HAP-1 (cell line): ENCODE measurements at regions not wholly inside any gene's neighbourhood (a gene's known extent, or its start where the extent isn't known, plus 50 kb on each side); places are given as distances from the start of the nearest gene placed in this dataset.
"Not testable (repeated sequence)": the region's sequence is repeated elsewhere in the genome, so short reads cannot be mapped to it uniquely, and the experiment has no call there.

Experiments
- DNase-seq, 2 experiments: peaks; one replicate each; pipeline ENCODE4 v3.0.0-alpha.2; 2016 to 2020; ENCODE audit warnings: low spot score in 2 of 2
- H3K27me3 ChIP-seq: fragments of 250-450 bp; sonication (Bioruptor Pico); 2 replicates; pipeline ENCODE4 v1.5.1; 2020; ENCODE audit warnings: low read depth, mild to moderate bottlenecking, moderate library complexity
- H3K36me3 ChIP-seq: fragments of 250-450 bp; sonication (Bioruptor Pico); replicated peaks from 2 replicates; pipeline ENCODE4 v1.5.1; 2020; ENCODE audit warnings: mild to moderate bottlenecking
- H3K4me1 ChIP-seq: fragments of 250-450 bp; sonication (Bioruptor Pico); 2 replicates; pipeline ENCODE4 v1.5.1; 2020; ENCODE audit warnings: mild to moderate bottlenecking
- H3K4me3 ChIP-seq: fragments of 250-450 bp; sonication (Bioruptor Pico); 2 replicates; pipeline ENCODE4 v1.5.1; 2020; ENCODE audit warnings: mild to moderate bottlenecking, moderate library complexity
- H3K9me3 ChIP-seq: fragments of 250-450 bp; sonication (Bioruptor Pico); 2 replicates; pipeline ENCODE4 v1.5.1; 2020; ENCODE audit warnings: mild to moderate bottlenecking, moderate library complexity
- in situ Hi-C: fragments of 300-500 bp; cut with MboI; formaldehyde crosslinking; loops from 3 replicates; pipeline ENCODE4 v1.14.3; 2020; ENCODE audit warnings: low sequenced_read_pairs, inconsistent platforms, mixed read lengths

DNA sequence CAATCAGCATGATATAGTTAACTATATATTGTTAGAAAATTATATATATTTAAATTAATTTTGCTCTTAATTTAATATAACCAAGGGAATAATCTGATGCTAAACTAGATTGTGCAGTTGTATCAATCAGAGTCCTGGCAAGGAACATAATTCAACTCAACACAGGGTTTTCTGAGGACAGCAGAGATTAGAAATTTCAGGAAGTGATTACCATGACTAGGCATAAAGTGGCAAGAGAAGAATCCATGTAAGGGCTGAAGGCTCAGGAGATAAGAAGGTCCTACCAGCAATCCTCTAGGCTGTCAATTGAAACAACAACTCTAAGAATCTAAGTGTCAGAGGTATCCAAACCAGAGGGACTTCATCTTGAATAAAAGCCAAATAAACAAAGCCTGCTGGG lies 807.8 kb downstream of the DSC3 start:
- in situ Hi-C loops: no loop called here
- Histone ChIP-seq H3K27me3 (0 out of 2 replicates have a peak, but pooled peaks cover 3% of the 10 kb centered on the region), H3K4me1 (no peaks in the 10 kb centered on the region), H3K9me3 (no peaks in the 10 kb centered on the region), H3K4me3 (no peak overlapping the region), H3K36me3 (no peaks in the 10 kb centered on the region)
- DNase-seq: no peak

- in situ Hi-C loops: no loop called here
- H3K9me3 ChIP-seq: no peaks in the 10 kb centered on the region
- no peaks in the 10 kb centered on the region for H3K36me3 ChIP-seq
- H3K4me3 ChIP-seq: no peak overlapping the region
- no peak for DNase-seq
- H3K4me1 ChIP-seq: no peaks in the 10 kb centered on the region
- H3K27me3 ChIP-seq: no peaks in the 10 kb centered on the region
Measured at GRCh38 chr18:30211112-30211511, 831.4 kb downstream of the DSC3 start.

- DNase-seq: no peak
- H3K27me3 ChIP-seq: no peaks in the 10 kb centered on the region
- H3K4me3 ChIP-seq: no peak overlapping the region
- no peaks in the 10 kb centered on the region for H3K36me3 ChIP-seq
- H3K9me3 ChIP-seq: no peaks in the 10 kb centered on the region
- in situ Hi-C loops: no loop called here
- no peaks in the 10 kb centered on the region for H3K4me1 ChIP-seq
Measured at GRCh38 chr18:30208546-30208945, 834.0 kb downstream of the DSC3 start.

- in situ Hi-C loops: no loop called here
- H3K4me3 ChIP-seq: no peak overlapping the region
- no peaks in the 10 kb centered on the region for H3K4me1 ChIP-seq
- no peaks in the 10 kb centered on the region for H3K9me3 ChIP-seq
- H3K36me3 ChIP-seq: no peaks in the 10 kb centered on the region
- peak in 1 of 2 experiments; percentile 32 for DNase-seq
- no peaks in the 10 kb centered on the region for H3K27me3 ChIP-seq
Measured at GRCh38 chr18:30192216-30192615, 850.3 kb downstream of the DSC3 start.

DNA sequence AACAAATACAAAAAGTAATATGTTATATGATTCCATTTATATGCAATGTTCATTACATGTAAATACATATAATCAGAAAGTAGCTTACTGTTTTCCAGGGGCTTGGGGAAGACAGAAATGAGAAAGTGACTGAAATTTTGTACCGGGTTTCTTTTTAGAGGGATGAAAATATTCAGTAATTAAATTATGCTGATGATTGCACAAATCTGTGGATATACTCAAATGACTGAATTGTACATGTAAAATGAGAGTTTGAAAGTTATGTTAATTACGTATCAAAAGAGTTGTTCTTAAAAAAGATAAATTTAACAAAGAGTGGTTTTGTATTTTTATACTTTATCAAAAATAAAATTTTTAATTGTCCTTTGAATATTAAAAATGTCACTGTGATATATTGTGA lies 856.3 kb downstream of the DSC3 start:
- no peaks in the 10 kb centered on the region for H3K4me1 ChIP-seq
- no peaks in the 10 kb centered on the region for H3K9me3 ChIP-seq
- no peak for DNase-seq
- in situ Hi-C loops: no loop called here
- no peaks in the 10 kb centered on the region for H3K36me3 ChIP-seq
- no peak overlapping the region for H3K4me3 ChIP-seq
- H3K27me3 ChIP-seq: no peaks in the 10 kb centered on the region

DNA sequence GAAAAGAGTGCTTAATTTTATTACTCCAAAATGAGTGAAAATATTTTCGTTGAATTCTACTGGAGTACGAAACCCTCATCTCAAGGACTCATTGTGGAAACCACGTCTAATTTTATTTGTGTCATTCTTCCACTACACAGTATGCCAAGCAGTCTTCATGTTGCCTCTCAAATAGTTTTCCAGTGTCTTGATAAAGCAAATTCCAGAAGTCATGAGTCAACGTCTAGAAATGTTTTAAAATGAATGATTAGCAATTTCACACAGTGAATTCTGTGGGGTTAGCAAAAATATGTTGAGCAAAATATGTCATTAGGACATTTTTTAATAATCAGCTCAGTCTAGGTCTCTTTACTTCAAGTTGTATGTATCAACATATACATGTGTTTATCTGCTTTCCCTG lies 865.5 kb downstream of the DSC3 start:
- H3K36me3 ChIP-seq: no peaks in the 10 kb centered on the region
- in situ Hi-C loops: no loop called here
- H3K27me3 ChIP-seq: no peaks in the 10 kb centered on the region
- DNase-seq: no peak
- no peak overlapping the region for H3K4me3 ChIP-seq
- H3K4me1 ChIP-seq: no peaks in the 10 kb centered on the region
- no peaks in the 10 kb centered on the region for H3K9me3 ChIP-seq

DNA sequence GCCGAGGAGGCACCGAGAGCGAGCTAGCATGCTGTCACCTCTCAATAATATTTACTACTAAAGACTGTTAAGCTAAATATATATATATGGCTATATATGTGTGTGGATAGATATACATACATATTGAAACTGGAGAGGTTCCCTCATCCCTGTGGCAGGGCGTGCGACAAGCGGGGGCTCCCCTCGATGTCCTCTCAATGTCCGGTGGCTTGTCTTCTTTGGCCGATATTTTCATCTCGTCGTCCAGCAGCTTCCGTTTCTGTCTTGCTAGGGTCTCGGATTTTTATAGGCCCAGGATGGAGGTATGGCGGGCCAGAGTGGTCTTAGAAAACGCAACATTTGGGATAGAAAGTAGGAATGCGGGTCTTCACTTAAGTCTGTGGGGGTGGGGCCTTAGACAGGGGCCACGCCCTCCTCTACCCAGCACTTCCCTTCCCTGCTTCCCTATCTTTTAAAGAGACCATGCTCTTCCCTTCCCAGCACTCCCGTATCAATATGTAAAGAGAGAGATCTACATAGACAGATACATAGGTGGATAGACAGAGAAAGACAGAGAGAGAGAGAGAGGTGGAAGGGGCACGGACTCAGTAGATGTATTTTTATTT lies 866.8 kb downstream of the DSC3 start:
- Histone ChIP-seq H3K4me1 (no peaks in the 10 kb centered on the region), H3K27me3 (no peaks in the 10 kb centered on the region), H3K4me3 (no peak overlapping the region), H3K36me3 (no peaks in the 10 kb centered on the region), H3K9me3 (no peaks in the 10 kb centered on the region)
- in situ Hi-C loops: no loop called here
- no peak for DNase-seq

DNA sequence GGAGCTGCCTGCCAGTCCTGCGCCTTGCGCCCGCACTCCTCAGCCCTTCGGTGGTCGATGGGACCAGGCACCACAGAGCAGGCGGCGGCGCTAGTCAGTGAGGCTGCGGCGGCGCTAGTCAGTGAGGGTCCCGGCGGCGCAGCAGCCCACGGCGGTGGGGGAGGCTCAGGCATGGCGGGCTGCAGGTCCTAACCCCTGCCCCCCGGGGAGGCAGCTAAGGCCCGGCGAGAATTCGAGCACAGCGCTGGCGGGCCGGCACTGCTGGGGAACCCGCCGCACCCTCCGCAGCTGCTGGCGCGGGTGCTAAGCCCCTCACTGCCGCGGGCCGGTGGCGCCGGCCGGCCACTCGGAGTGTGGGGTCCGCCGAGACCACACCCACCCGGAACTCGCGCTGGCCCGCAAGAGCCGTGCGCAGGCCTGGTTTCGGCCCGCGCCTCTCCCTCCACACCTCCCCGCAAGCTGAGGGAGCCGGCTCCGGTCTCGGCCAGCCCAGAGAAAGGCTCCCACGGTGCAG lies 867.4 kb downstream of the DSC3 start:
- Histone ChIP-seq H3K9me3 (no peaks in the 10 kb centered on the region), H3K27me3 (no peaks in the 10 kb centered on the region), H3K4me1 (no peaks in the 10 kb centered on the region), H3K4me3 (no peak overlapping the region), H3K36me3 (no peaks in the 10 kb centered on the region)
- in situ Hi-C loops: no loop called here
- DNase-seq: no peak

DNA sequence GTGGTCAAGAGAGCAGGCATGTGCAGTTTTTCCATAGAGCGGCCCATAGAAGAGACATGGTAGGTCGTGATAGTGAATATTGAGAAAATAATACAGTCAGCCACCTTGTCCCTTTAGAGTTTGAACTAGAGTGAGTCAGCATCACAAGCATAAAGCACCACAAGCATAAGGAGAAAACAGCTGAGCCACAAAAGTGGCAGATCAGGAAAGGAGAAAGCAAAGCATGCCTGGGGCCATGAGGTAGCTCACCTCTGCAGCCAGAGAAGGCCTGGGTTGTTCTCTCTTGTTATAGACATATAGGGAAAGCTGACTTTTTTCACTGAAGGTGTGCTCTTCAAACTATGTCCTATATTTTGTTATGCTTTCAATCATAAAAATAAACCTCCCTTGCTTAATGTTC lies 879.0 kb downstream of the DSC3 start:
- in situ Hi-C loops: no loop called here
- DNase-seq: no peak
- Histone ChIP-seq H3K36me3 (no peaks in the 10 kb centered on the region), H3K27me3 (no peaks in the 10 kb centered on the region), H3K4me1 (no peaks in the 10 kb centered on the region), H3K4me3 (no peak overlapping the region), H3K9me3 (no peaks in the 10 kb centered on the region)

GRCh38 chr18:30160124-30160523 lies 882.4 kb downstream of the DSC3 start:
- Histone ChIP-seq H3K4me1 (no peaks in the 10 kb centered on the region), H3K4me3 (no peak overlapping the region), H3K27me3 (no peaks in the 10 kb centered on the region), H3K36me3 (no peaks in the 10 kb centered on the region), H3K9me3 (no peaks in the 10 kb centered on the region)
- in situ Hi-C loops: no loop called here
- DNase-seq: no peak

DNA sequence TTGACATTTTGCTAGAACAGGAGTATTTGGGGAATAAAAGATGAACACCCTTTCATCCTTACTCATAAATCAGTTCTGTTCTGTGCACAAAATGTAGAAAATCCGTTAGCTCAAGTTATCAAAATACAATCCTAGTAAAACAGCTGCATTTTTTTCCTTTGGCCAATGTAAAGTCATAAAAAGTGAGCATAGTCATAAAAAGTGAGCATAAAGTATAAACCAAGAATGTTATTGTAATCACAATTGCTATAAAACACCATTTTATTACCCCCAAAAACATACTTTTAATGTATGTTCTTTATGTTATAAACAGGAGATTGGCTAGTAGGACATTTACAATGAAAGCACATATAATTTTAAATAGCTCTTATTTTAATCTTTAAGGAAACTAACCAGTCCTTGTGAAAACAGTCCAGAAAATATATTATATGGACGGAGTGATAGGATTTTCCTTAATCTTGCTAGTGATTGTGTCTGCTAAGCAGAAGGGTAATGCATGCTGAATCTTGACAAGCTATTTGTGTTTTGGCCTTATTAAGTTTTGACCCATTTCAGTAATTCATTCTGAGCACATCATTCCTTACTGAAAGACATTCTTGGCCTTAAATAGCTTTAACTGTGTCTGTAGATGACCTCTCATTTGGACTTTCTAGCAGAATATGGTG lies 891.8 kb downstream of the DSC3 start:
- Histone ChIP-seq H3K4me1 (no peaks in the 10 kb centered on the region), H3K27me3 (no peaks in the 10 kb centered on the region), H3K4me3 (no peak overlapping the region), H3K36me3 (no peaks in the 10 kb centered on the region), H3K9me3 (no peaks in the 10 kb centered on the region)
- no peak for DNase-seq
- in situ Hi-C loops: no loop called here

DNA sequence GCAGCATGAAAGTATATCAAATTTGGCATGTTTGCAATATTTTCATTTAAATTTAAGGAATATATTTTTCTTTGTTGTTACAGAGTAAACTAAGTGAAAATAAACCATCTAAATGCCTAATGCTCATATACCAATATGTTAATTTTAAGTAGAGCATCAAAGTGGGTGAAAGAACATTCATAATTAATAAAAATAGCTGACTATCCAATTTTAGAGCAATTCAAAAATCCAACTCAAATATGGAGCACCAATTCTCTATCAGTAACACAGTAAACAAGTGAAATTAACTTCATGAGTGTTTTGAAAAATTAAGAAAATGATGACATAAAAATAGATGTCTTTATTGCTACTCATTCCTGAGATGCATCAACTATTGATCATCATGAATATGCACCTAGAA lies 893.0 kb downstream of the DSC3 start:
- no peaks in the 10 kb centered on the region for H3K9me3 ChIP-seq
- no peak for DNase-seq
- no peak overlapping the region for H3K4me3 ChIP-seq
- in situ Hi-C loops: no loop called here
- H3K27me3 ChIP-seq: no peaks in the 10 kb centered on the region
- H3K4me1 ChIP-seq: no peaks in the 10 kb centered on the region
- H3K36me3 ChIP-seq: no peaks in the 10 kb centered on the region

GRCh38 chr18:30142870-30143269 lies 899.7 kb downstream of the DSC3 start:
- in situ Hi-C loops: no loop called here
- H3K27me3 ChIP-seq: no peaks in the 10 kb centered on the region
- no peaks in the 10 kb centered on the region for H3K9me3 ChIP-seq
- H3K36me3 ChIP-seq: no peaks in the 10 kb centered on the region
- DNase-seq: no peak
- H3K4me3 ChIP-seq: no peak overlapping the region
- H3K4me1 ChIP-seq: no peaks in the 10 kb centered on the region

DNA sequence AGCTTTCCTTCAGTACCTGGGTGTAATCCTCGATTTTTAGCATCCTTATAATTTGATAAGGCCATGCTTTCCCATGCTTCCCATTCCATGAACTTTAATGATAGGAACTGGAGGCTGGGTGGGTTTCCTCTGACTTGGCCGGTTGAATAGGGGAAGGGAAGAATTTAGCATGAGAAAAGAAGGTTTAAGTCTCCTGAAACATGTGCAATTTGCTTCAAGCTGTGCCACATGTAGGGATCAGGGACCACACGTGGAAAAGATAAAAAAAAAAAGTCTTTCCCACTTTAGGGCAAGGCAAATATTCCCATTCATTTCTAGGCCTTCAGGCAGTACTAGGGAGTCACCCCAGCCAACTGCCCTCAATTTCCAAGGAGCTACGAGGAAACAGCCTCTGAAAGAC lies 900.3 kb downstream of the DSC3 start:
- no peak overlapping the region for H3K4me3 ChIP-seq
- no peaks in the 10 kb centered on the region for H3K27me3 ChIP-seq
- no peaks in the 10 kb centered on the region for H3K36me3 ChIP-seq
- no peak for DNase-seq
- in situ Hi-C loops: no loop called here
- H3K9me3 ChIP-seq: no peaks in the 10 kb centered on the region
- H3K4me1 ChIP-seq: no peaks in the 10 kb centered on the region

- DNase-seq, H3K36me3 ChIP-seq, in situ Hi-C loops, H3K4me1 ChIP-seq, H3K4me3 ChIP-seq, H3K9me3 ChIP-seq, H3K27me3 ChIP-seq: not testable (repeated sequence)
Measured at GRCh38 chr18:30141506-30141905, 901.0 kb downstream of the DSC3 start.
